GM12878 (cell line): ENCODE measurements at regions not wholly inside any gene's neighbourhood (a gene's known extent, or its start where the extent isn't known, plus 50 kb on each side); places are given as distances from the start of the nearest gene placed in this dataset.

Experiments
- BACH1 ChIP-seq: fragments of 450-650 bp; IDR thresholded peaks from 2 replicates; pipeline ENCODE4 v1.6.1; 2017; ENCODE audit warnings: mild to moderate bottlenecking, borderline replicate concordance
- CREB1 ChIP-seq: IDR thresholded peaks from 2 replicates; pipeline ENCODE4 v1.6.1; 2012; ENCODE audit warnings: low read depth, mild to moderate bottlenecking, inconsistent platforms
- CREM ChIP-seq: IDR thresholded peaks from 2 replicates; pipeline ENCODE4 v1.6.1; 2014; ENCODE audit warnings: antibody characterized with exemption, low read depth
- E2F4 ChIP-seq: IDR thresholded peaks from 2 replicates; pipeline ENCODE4 v1.6.1; 2012; ENCODE audit warnings: low read depth, low read length, improper control_type of control experiment
- FOS ChIP-seq: IDR thresholded peaks from 3 replicates; pipeline ENCODE4 v1.6.1; 2011; ENCODE audit warnings: borderline replicate concordance; ENCODE audit not compliant: insufficient read length; ENCODE audit errors: extremely low read depth
- IKZF2 ChIP-seq, 2 experiments: fragments of 450-650 bp; IDR thresholded peaks; 2 replicates each; pipeline ENCODE4 v1.6.1; 2017; ENCODE audit warnings: mild to moderate bottlenecking in 2 of 2, moderate library complexity in 2 of 2
- NR2F1 ChIP-seq: fragments of 450-650 bp; conservative IDR thresholded peaks from 2 replicates; pipeline ENCODE4 v1.6.1; 2017; ENCODE audit warnings: mild to moderate bottlenecking
- SMAD1 ChIP-seq: fragments of 450-650 bp; IDR thresholded peaks from 2 replicates; pipeline ENCODE4 v1.6.1; 2018; ENCODE audit warnings: mild to moderate bottlenecking, low read depth; ENCODE audit not compliant: partially characterized antibody
- STAT1 ChIP-seq: fragments of 450-650 bp; conservative IDR thresholded peaks from 2 replicates; pipeline ENCODE4 v1.6.1; 2014; ENCODE audit warnings: antibody characterized with exemption, mild to moderate bottlenecking
- TAF1 ChIP-seq: IDR thresholded peaks from 2 replicates; pipeline ENCODE4 v1.6.1; 2011; ENCODE audit warnings: mild to moderate bottlenecking, low read depth, low read length, borderline replicate concordance
- ZNF217 ChIP-seq: fragments of 450-650 bp; IDR thresholded peaks from 2 replicates; pipeline ENCODE4 v1.6.1; 2017; ENCODE audit warnings: antibody characterized with exemption, mild to moderate bottlenecking
- ZNF622 ChIP-seq: fragments of 450-650 bp; IDR thresholded peaks from 2 replicates; pipeline ENCODE4 v1.6.1; 2017; ENCODE audit warnings: mild to moderate bottlenecking, inconsistent platforms
- TF ChIP-seq, protein P1 (sequence below): IDR thresholded peaks from 2 replicates; pipeline ENCODE4 v1.6.1; 2012; ENCODE audit warnings: improper control_type of control experiment, low read depth, low read length; ENCODE audit not compliant: insufficient replicate concordance
- TF ChIP-seq, protein P2 (sequence below): fragments of 450-650 bp; formaldehyde crosslinking; IDR thresholded peaks from 2 replicates; pipeline ENCODE4 v1.4.0; 2020; ENCODE audit warnings: mild to moderate bottlenecking, moderate library complexity
- TF ChIP-seq, protein P3 (sequence below): fragments of 450-650 bp; conservative IDR thresholded peaks from 2 replicates; pipeline ENCODE4 v1.6.1; 2017; ENCODE audit warnings: mild to moderate bottlenecking, moderate library complexity
- TF ChIP-seq, protein P4 (sequence below): fragments of 150-350 bp; IDR thresholded peaks from 2 replicates; pipeline ENCODE4 v1.6.1; 2016; ENCODE audit warnings: low read depth, low read length

GRCh38 chr6:28838289-28838633 is 85.5 kb downstream of the TRIM27 start (continued):
- TF ChIP-seq E2F4, result no peak
- TF ChIP-seq, protein P1, sequence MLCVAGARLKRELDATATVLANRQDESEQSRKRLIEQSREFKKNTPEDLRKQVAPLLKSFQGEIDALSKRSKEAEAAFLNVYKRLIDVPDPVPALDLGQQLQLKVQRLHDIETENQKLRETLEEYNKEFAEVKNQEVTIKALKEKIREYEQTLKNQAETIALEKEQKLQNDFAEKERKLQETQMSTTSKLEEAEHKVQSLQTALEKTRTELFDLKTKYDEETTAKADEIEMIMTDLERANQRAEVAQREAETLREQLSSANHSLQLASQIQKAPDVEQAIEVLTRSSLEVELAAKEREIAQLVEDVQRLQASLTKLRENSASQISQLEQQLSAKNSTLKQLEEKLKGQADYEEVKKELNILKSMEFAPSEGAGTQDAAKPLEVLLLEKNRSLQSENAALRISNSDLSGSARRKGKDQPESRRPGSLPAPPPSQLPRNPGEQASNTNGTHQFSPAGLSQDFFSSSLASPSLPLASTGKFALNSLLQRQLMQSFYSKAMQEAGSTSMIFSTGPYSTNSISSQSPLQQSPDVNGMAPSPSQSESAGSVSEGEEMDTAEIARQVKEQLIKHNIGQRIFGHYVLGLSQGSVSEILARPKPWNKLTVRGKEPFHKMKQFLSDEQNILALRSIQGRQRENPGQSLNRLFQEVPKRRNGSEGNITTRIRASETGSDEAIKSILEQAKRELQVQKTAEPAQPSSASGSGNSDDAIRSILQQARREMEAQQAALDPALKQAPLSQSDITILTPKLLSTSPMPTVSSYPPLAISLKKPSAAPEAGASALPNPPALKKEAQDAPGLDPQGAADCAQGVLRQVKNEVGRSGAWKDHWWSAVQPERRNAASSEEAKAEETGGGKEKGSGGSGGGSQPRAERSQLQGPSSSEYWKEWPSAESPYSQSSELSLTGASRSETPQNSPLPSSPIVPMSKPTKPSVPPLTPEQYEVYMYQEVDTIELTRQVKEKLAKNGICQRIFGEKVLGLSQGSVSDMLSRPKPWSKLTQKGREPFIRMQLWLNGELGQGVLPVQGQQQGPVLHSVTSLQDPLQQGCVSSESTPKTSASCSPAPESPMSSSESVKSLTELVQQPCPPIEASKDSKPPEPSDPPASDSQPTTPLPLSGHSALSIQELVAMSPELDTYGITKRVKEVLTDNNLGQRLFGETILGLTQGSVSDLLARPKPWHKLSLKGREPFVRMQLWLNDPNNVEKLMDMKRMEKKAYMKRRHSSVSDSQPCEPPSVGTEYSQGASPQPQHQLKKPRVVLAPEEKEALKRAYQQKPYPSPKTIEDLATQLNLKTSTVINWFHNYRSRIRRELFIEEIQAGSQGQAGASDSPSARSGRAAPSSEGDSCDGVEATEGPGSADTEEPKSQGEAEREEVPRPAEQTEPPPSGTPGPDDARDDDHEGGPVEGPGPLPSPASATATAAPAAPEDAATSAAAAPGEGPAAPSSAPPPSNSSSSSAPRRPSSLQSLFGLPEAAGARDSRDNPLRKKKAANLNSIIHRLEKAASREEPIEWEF, result no peak
- no peak for TF ChIP-seq SMAD1
- 0 out of 2 replicates have a peak, but pooled peaks have one; percentile 23 for TF ChIP-seq NR2F1
- TF ChIP-seq TAF1, result no peak
- TF ChIP-seq, protein P2, sequence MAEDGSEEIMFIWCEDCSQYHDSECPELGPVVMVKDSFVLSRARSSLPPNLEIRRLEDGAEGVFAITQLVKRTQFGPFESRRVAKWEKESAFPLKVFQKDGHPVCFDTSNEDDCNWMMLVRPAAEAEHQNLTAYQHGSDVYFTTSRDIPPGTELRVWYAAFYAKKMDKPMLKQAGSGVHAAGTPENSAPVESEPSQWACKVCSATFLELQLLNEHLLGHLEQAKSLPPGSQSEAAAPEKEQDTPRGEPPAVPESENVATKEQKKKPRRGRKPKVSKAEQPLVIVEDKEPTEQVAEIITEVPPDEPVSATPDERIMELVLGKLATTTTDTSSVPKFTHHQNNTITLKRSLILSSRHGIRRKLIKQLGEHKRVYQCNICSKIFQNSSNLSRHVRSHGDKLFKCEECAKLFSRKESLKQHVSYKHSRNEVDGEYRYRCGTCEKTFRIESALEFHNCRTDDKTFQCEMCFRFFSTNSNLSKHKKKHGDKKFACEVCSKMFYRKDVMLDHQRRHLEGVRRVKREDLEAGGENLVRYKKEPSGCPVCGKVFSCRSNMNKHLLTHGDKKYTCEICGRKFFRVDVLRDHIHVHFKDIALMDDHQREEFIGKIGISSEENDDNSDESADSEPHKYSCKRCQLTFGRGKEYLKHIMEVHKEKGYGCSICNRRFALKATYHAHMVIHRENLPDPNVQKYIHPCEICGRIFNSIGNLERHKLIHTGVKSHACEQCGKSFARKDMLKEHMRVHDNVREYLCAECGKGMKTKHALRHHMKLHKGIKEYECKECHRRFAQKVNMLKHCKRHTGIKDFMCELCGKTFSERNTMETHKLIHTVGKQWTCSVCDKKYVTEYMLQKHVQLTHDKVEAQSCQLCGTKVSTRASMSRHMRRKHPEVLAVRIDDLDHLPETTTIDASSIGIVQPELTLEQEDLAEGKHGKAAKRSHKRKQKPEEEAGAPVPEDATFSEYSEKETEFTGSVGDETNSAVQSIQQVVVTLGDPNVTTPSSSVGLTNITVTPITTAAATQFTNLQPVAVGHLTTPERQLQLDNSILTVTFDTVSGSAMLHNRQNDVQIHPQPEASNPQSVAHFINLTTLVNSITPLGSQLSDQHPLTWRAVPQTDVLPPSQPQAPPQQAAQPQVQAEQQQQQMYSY, result no peak
- TF ChIP-seq BACH1, result no peak
- no peak for TF ChIP-seq ZNF622
- no peak for TF ChIP-seq ZNF217
- 0 out of 4 replicates have a peak, but pooled peaks of 1 of the 2 experiments have one; percentile 20 for TF ChIP-seq IKZF2 (IDR thresholded peaks at IDR 0.05)
- no peak for TF ChIP-seq FOS
- TF ChIP-seq, protein P3, sequence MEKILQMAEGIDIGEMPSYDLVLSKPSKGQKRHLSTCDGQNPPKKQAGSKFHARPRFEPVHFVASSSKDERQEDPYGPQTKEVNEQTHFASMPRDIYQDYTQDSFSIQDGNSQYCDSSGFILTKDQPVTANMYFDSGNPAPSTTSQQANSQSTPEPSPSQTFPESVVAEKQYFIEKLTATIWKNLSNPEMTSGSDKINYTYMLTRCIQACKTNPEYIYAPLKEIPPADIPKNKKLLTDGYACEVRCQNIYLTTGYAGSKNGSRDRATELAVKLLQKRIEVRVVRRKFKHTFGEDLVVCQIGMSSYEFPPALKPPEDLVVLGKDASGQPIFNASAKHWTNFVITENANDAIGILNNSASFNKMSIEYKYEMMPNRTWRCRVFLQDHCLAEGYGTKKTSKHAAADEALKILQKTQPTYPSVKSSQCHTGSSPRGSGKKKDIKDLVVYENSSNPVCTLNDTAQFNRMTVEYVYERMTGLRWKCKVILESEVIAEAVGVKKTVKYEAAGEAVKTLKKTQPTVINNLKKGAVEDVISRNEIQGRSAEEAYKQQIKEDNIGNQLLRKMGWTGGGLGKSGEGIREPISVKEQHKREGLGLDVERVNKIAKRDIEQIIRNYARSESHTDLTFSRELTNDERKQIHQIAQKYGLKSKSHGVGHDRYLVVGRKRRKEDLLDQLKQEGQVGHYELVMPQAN, result no peak
- TF ChIP-seq CREB1, result 0 out of 2 replicates have a peak, but pooled peaks have one; percentile 9
- TF ChIP-seq, protein P4, sequence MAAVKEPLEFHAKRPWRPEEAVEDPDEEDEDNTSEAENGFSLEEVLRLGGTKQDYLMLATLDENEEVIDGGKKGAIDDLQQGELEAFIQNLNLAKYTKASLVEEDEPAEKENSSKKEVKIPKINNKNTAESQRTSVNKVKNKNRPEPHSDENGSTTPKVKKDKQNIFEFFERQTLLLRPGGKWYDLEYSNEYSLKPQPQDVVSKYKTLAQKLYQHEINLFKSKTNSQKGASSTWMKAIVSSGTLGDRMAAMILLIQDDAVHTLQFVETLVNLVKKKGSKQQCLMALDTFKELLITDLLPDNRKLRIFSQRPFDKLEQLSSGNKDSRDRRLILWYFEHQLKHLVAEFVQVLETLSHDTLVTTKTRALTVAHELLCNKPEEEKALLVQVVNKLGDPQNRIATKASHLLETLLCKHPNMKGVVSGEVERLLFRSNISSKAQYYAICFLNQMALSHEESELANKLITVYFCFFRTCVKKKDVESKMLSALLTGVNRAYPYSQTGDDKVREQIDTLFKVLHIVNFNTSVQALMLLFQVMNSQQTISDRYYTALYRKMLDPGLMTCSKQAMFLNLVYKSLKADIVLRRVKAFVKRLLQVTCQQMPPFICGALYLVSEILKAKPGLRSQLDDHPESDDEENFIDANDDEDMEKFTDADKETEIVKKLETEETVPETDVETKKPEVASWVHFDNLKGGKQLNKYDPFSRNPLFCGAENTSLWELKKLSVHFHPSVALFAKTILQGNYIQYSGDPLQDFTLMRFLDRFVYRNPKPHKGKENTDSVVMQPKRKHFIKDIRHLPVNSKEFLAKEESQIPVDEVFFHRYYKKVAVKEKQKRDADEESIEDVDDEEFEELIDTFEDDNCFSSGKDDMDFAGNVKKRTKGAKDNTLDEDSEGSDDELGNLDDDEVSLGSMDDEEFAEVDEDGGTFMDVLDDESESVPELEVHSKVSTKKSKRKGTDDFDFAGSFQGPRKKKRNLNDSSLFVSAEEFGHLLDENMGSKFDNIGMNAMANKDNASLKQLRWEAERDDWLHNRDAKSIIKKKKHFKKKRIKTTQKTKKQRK, result no peak
- TF ChIP-seq STAT1, result no peak
- TF ChIP-seq CREM, result no peak
